AG09319 (cell line): ENCODE measurements at regions not wholly inside any gene's neighbourhood (a gene's known extent, or its start where the extent isn't known, plus 50 kb on each side); places are given as distances from the start of the nearest gene placed in this dataset.

Source experiments
- DNase-seq: peaks from one replicate; pipeline ENCODE4 v3.0.0-alpha.2; 2010; ENCODE audit warnings: low read depth; ENCODE audit errors: extremely low read depth
- CTCF ChIP-seq: IDR thresholded peaks from 2 replicates; pipeline ENCODE4 v1.5.1; 2011; ENCODE audit warnings: low read depth, mild to moderate bottlenecking, inconsistent platforms, low read length, moderate library complexity

DNA sequence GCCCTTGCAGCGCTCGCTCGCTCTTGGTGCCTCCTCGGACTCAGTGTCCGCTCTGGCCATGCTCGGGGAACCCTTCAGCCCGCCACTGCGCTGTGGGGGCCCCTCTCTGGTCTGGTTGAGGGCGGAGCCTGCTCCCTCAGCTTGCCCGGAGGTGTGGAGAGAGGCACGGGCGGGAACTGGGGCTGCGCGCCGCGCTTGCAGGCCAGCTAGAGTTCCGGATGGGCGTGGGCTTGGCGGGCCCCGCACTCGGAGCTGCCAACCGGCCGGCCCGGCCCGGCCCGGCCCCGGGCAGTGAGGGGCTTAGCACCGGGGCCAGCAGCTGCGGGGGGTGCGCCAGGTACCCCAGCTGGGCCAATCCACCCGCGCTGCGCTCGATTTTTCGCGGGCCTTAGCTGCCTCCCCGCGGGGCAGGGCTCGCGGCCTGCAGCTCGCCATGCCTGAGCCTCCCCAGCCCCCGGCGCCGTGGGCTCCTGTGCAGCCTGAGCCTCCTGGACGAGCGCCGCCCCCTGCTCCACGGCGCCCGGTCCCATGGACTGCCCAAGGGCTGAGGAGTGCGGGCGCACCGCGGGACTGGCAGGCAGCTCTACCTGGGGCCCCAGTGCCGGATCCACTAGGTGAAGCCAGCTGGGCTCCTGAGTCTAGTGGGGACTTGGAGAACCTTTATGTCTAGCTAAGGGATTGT lies 217.0 kb upstream of the PKN2 start:
- TF ChIP-seq CTCF = no peak
- no peak for DNase-seq

DNA sequence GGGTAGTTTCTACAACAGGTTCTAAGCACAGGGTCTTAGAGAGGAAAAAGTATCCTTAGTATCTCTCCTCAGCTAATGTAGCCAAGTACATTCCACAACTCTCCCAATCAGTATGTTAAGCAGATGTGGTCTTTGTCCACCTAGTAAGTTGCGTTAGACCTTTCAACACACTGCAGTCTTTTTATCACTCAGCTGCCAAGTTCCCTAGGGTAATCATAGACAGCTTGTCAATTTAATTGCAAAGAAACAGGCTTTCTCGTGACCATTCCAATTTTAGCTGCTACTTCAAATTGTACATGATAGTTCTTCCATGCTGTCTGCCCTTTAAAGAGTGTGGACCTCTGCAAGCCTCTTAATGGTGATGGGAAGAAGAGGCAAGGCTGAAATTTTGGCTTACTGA lies 211.8 kb upstream of the PKN2 start:
- no peak for DNase-seq
- no peak for TF ChIP-seq CTCF

GRCh38 chr1:88472714-88473113 lies 211.4 kb upstream of the PKN2 start:
- no peak for DNase-seq
- TF ChIP-seq CTCF = no peak

- no peak for TF ChIP-seq CTCF
- no peak for DNase-seq
Measured at GRCh38 chr1:88474555-88475304, 209.3 kb upstream of the PKN2 start.

- no peak for TF ChIP-seq CTCF
- no peak for DNase-seq
Measured at GRCh38 chr1:88484881-88485280, 199.2 kb upstream of the PKN2 start.

GRCh38 chr1:88488237-88488636 lies 195.8 kb upstream of the PKN2 start:
- TF ChIP-seq CTCF = no peak
- no peak for DNase-seq

DNA sequence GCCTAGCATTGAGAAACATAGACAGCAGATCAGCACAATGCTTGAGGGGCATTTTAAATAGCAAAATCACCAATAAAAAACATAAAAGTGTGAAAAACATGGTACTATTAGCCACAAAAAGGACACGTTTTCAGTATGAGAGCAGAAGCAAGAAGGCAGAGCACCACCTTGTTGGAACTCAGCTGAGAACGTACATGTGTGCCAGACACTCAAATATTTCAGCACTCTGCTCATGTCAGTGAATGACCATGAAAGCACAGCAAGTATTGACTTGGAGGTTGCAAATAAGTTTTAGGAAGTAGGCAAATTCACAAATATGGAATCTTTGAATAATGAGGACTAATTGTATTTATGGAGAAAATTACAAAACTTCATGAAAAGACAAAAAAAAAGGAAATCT lies 193.4 kb upstream of the PKN2 start:
- TF ChIP-seq CTCF = no peak

More for the DNA sequence above, 193.4 kb upstream of the PKN2 start:
- no peak for DNase-seq
